Neural cell (in vitro differentiated cells): ENCODE measurements at regions not wholly inside any gene's neighbourhood (a gene's known extent, or its start where the extent isn't known, plus 50 kb on each side); places are given as distances from the start of the nearest gene placed in this dataset.

Experiments used
- CTCF ChIP-seq: fragments of 450-650 bp; IDR thresholded peaks from 2 replicates; pipeline ENCODE4 v1.5.1; 2014; ENCODE audit warnings: antibody characterized with exemption, mild to moderate bottlenecking, moderate library complexity; ENCODE audit not compliant: poor library complexity, severe bottlenecking
- EP300 ChIP-seq: fragments of 450-650 bp; conservative IDR thresholded peaks from 2 replicates; pipeline ENCODE4 v1.6.1; 2014; ENCODE audit warnings: antibody characterized with exemption, mild to moderate bottlenecking, moderate library complexity; ENCODE audit not compliant: poor library complexity, severe bottlenecking
- EZH2 ChIP-seq: fragments of 200-600, 300-800 bp; shearing (Covaris generic), sonication (generic); IDR thresholded peaks from 2 replicates; pipeline ENCODE4 v1.6.1; 2014; ENCODE audit warnings: antibody characterized with exemption, low read length, borderline replicate concordance, mild to moderate bottlenecking; ENCODE audit not compliant: insufficient read depth, poor library complexity, severe bottlenecking
- MXI1 ChIP-seq: fragments of 450-650 bp; conservative IDR thresholded peaks from 2 replicates; pipeline ENCODE4 v1.6.1; 2014; ENCODE audit warnings: antibody characterized with exemption, mild to moderate bottlenecking; ENCODE audit not compliant: poor library complexity, severe bottlenecking
- POLR2AphosphoS5 ChIP-seq: IDR thresholded peaks from 2 replicates; pipeline ENCODE4 v1.6.1; 2012
- RAD21 ChIP-seq: fragments of 450-650 bp; conservative IDR thresholded peaks from 2 replicates; pipeline ENCODE4 v1.6.1; 2014; ENCODE audit warnings: antibody characterized with exemption, mild to moderate bottlenecking, moderate library complexity
- SMC3 ChIP-seq: fragments of 450-650 bp; conservative IDR thresholded peaks from 2 replicates; pipeline ENCODE4 v1.6.1; 2014; ENCODE audit warnings: antibody characterized with exemption, mild to moderate bottlenecking, moderate library complexity; ENCODE audit not compliant: poor library complexity
- TAF1 ChIP-seq: IDR thresholded peaks from 2 replicates; pipeline ENCODE4 v1.6.1; 2012; ENCODE audit warnings: low read depth
- TF ChIP-seq, protein P1 (sequence below): IDR thresholded peaks from 2 replicates; pipeline ENCODE4 v1.6.1; 2012; ENCODE audit warnings: borderline replicate concordance

DNA sequence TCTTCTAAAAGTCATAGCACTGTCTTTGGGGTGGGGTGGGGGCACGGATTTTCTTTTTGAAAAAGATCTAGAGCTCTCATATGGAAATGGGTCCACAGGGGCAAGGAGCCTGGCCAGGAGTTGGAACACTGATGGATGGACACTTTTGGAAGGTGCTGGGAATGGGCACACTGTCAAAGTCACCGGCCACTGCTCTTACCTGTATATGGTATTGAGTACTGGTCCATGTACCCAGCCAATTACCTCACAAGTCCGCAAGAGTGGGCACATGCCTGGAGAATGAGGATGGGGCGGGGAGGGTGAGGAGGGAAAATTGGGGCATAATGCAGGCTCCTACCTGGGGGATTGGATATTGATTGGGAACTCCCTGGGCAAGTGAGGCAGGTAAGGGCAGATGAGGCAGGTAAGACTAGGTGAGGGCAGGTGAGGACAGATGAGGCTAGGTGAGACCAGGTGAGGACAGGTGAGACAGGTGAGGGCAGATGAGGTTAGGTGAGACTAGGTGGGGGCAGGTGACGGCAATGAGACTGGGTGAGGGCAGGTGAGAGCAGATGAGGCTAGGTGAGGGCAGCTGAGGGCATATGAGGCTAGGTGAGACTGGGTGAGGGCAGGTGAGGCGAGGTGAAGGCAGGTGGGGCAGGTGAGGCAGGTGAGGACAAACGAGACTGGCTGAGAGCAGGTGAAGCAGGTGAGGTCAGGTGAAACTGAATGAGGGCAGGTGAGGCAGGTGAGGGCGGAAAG is 167.9 kb downstream of the NRN1 start:
- TF ChIP-seq, protein P1, sequence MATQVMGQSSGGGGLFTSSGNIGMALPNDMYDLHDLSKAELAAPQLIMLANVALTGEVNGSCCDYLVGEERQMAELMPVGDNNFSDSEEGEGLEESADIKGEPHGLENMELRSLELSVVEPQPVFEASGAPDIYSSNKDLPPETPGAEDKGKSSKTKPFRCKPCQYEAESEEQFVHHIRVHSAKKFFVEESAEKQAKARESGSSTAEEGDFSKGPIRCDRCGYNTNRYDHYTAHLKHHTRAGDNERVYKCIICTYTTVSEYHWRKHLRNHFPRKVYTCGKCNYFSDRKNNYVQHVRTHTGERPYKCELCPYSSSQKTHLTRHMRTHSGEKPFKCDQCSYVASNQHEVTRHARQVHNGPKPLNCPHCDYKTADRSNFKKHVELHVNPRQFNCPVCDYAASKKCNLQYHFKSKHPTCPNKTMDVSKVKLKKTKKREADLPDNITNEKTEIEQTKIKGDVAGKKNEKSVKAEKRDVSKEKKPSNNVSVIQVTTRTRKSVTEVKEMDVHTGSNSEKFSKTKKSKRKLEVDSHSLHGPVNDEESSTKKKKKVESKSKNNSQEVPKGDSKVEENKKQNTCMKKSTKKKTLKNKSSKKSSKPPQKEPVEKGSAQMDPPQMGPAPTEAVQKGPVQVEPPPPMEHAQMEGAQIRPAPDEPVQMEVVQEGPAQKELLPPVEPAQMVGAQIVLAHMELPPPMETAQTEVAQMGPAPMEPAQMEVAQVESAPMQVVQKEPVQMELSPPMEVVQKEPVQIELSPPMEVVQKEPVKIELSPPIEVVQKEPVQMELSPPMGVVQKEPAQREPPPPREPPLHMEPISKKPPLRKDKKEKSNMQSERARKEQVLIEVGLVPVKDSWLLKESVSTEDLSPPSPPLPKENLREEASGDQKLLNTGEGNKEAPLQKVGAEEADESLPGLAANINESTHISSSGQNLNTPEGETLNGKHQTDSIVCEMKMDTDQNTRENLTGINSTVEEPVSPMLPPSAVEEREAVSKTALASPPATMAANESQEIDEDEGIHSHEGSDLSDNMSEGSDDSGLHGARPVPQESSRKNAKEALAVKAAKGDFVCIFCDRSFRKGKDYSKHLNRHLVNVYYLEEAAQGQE = no peak
- no peak for TF ChIP-seq CTCF
- no peak for TF ChIP-seq EP300
- no peak for TF ChIP-seq POLR2AphosphoS5
- no peak for TF ChIP-seq SMC3
- TF ChIP-seq RAD21 = no peak
- TF ChIP-seq EZH2 = no peak
- TF ChIP-seq MXI1 = no peak
- TF ChIP-seq TAF1 = no peak
